ENCODE measurements at regions not wholly inside any gene's neighbourhood (a gene's known extent, or its start where the extent isn't known, plus 50 kb on each side); places are given as distances from the start of the nearest gene placed in this dataset.

- H3K4me2 ChIP-seq = no peak overlapping the region
- TF ChIP-seq EZH2phosphoT487 (IDR thresholded peaks at IDR 0.05; ENCODE audit: low read depth, severe bottlenecking, unreplicated experiment) (no peak), CTCF (IDR thresholded peaks at IDR 0.05; ENCODE audit: poor library complexity) (no peak), EZH2 (IDR thresholded peaks at IDR 0.05; ENCODE audit: borderline replicate concordance) (no peak)
- DNase-seq (ENCODE audit: low spot score) = no peak
- H3K27ac ChIP-seq = no peak overlapping the region
- no peaks in the 10 kb centered on the region for H3K9me3 ChIP-seq (ENCODE audit: low read depth)
- no peaks in the 10 kb centered on the region for H3K4me1 ChIP-seq (ENCODE audit: insufficient read depth)
- no peaks in the 10 kb centered on the region for H3K79me2 ChIP-seq
- no peaks in the 10 kb centered on the region for H4K20me1 ChIP-seq (ENCODE audit: insufficient read depth, poor library complexity, severe bottlenecking)
- H3K36me3 ChIP-seq (replicated peaks; ENCODE audit: insufficient read depth, low read depth) = no peaks in the 10 kb centered on the region
- H3K27me3 ChIP-seq = no peaks in the 10 kb centered on the region
- 86% methylated on average over 7 of the region's 7 CpGs for WGBS (ENCODE audit: low lambda C conversion rate, missing lambda C conversion rate)
- H2AFZ ChIP-seq = no peak overlapping the region
- H3K4me3 ChIP-seq = no peak overlapping the region
- H3K9me2 ChIP-seq (replicated peaks; ENCODE audit: insufficient read depth) = no peaks in the 10 kb centered on the region
Observed at GRCh38 chr4:131547506-131547981, 1601.5 kb upstream of the PCDH10 start.

- H3K4me2 ChIP-seq = no peak overlapping the region
- H3K4me3 ChIP-seq = no peak overlapping the region
- no peaks in the 10 kb centered on the region for H3K9me2 ChIP-seq (replicated peaks; ENCODE audit: insufficient read depth)
- H3K36me3 ChIP-seq (replicated peaks; ENCODE audit: insufficient read depth, low read depth) = no peaks in the 10 kb centered on the region
- H3K79me2 ChIP-seq = no peaks in the 10 kb centered on the region
- H4K20me1 ChIP-seq (ENCODE audit: insufficient read depth, poor library complexity, severe bottlenecking) = no peaks in the 10 kb centered on the region
- 100% methylated on average over 1 of the region's 1 CpG for WGBS (ENCODE audit: low lambda C conversion rate, missing lambda C conversion rate)
- no peak overlapping the region for H2AFZ ChIP-seq
- no peak for TF ChIP-seq CTCF (IDR thresholded peaks at IDR 0.05; ENCODE audit: poor library complexity)
- no peak for TF ChIP-seq EZH2 (IDR thresholded peaks at IDR 0.05; ENCODE audit: borderline replicate concordance)
- no peak for TF ChIP-seq EZH2phosphoT487 (IDR thresholded peaks at IDR 0.05; ENCODE audit: low read depth, severe bottlenecking, unreplicated experiment)
- no peak overlapping the region for H3K27ac ChIP-seq
- no peaks in the 10 kb centered on the region for H3K4me1 ChIP-seq (ENCODE audit: insufficient read depth)
- no peaks in the 10 kb centered on the region for H3K9me3 ChIP-seq (ENCODE audit: low read depth)
- no peak for DNase-seq (ENCODE audit: low spot score)
- no peaks in the 10 kb centered on the region for H3K27me3 ChIP-seq
Observed at GRCh38 chr4:131551306-131551705, 1597.8 kb upstream of the PCDH10 start.

GRCh38 chr4:131566026-131566425, 1583.1 kb upstream of the PCDH10 start:
- Histone ChIP-seq H2AFZ (no peak overlapping the region), H3K36me3 (replicated peaks; ENCODE audit: insufficient read depth, low read depth) (no peaks in the 10 kb centered on the region), H3K9me3 (ENCODE audit: low read depth) (no peaks in the 10 kb centered on the region), H3K9me2 (replicated peaks; ENCODE audit: insufficient read depth) (no peaks in the 10 kb centered on the region), H3K27me3 (no peaks in the 10 kb centered on the region), H3K4me2 (no peak overlapping the region), H3K4me1 (ENCODE audit: insufficient read depth) (no peaks in the 10 kb centered on the region), H3K4me3 (no peak overlapping the region), H4K20me1 (ENCODE audit: insufficient read depth, poor library complexity, severe bottlenecking) (no peaks in the 10 kb centered on the region), H3K79me2 (no peaks in the 10 kb centered on the region), H3K27ac (no peak overlapping the region)
- 76% methylated on average over 1 of the region's 1 CpG for whole genome bisulfite sequencing (ENCODE audit: low lambda C conversion rate, missing lambda C conversion rate)
- no peak for DNase-seq (ENCODE audit: low spot score)
- TF ChIP-seq CTCF (IDR thresholded peaks at IDR 0.05; ENCODE audit: poor library complexity) (no peak), EZH2 (IDR thresholded peaks at IDR 0.05; ENCODE audit: borderline replicate concordance) (no peak), EZH2phosphoT487 (IDR thresholded peaks at IDR 0.05; ENCODE audit: low read depth, severe bottlenecking, unreplicated experiment) (no peak)

- H4K20me1 ChIP-seq (ENCODE audit: insufficient read depth, poor library complexity, severe bottlenecking) = no peaks in the 10 kb centered on the region
- H3K9me2 ChIP-seq (replicated peaks; ENCODE audit: insufficient read depth) = no peaks in the 10 kb centered on the region
- no peak overlapping the region for H3K4me2 ChIP-seq
- WGBS (ENCODE audit: low lambda C conversion rate, missing lambda C conversion rate) = 95% methylated on average over 5 of the region's 5 CpGs
- H3K9me3 ChIP-seq (ENCODE audit: low read depth) = no peaks in the 10 kb centered on the region
- no peaks in the 10 kb centered on the region for H3K36me3 ChIP-seq (replicated peaks; ENCODE audit: insufficient read depth, low read depth)
- no peaks in the 10 kb centered on the region for H3K27me3 ChIP-seq
- no peak overlapping the region for H3K4me3 ChIP-seq
- no peaks in the 10 kb centered on the region for H3K79me2 ChIP-seq
- H2AFZ ChIP-seq = no peak overlapping the region
- DNase-seq (ENCODE audit: low spot score) = no peak
- no peak for TF ChIP-seq EZH2phosphoT487 (IDR thresholded peaks at IDR 0.05; ENCODE audit: low read depth, severe bottlenecking, unreplicated experiment)
- TF ChIP-seq EZH2 (IDR thresholded peaks at IDR 0.05; ENCODE audit: borderline replicate concordance) = no peak
- TF ChIP-seq CTCF (IDR thresholded peaks at IDR 0.05; ENCODE audit: poor library complexity) = no peak
- no peak overlapping the region for H3K27ac ChIP-seq
- H3K4me1 ChIP-seq (ENCODE audit: insufficient read depth) = no peaks in the 10 kb centered on the region
Observed at GRCh38 chr4:131584587-131584986, 1564.5 kb upstream of the PCDH10 start.

Data from hepatocyte (in vitro differentiated cells).